Thyroid gland (tissue), 4 donors: ENCODE measurements at regions not wholly inside any gene's neighbourhood (a gene's known extent, or its start where the extent isn't known, plus 50 kb on each side); places are given as distances from the start of the nearest gene placed in this dataset.

Experiments used
- DNase-seq, 2 donors: peaks; one replicate each; pipeline ENCODE4 v3.0.0-alpha.2; 2019
- H3K27ac ChIP-seq, 3 donors: fragments of 200-600 bp; sonication (generic); 1 replicate in 2 of 3; 2 replicates in 1 of 3; pipeline ENCODE4 v1.5.1; 2016 to 2019; ENCODE audit warnings: mild to moderate bottlenecking in 1 of 3, moderate library complexity in 1 of 3
- H3K27me3 ChIP-seq: fragments of 200-600 bp; sonication (generic); one replicate; pipeline ENCODE4 v1.5.1; 2019
- H3K36me3 ChIP-seq, 2 donors: fragments of 200-600 bp; sonication (generic); one replicate each; pipeline ENCODE4 v1.5.1; 2016 to 2019
- H3K4me1 ChIP-seq, 2 donors: fragments of 200-600 bp; sonication (generic); one replicate each; pipeline ENCODE4 v1.5.1; 2017 to 2019
- H3K4me3 ChIP-seq, 3 donors: fragments of 200-600 bp; sonication (generic); replicated peaks in 1 of 3; 1 replicate in 2 of 3; 2 replicates in 1 of 3; pipeline ENCODE4 v1.5.1; 2016; ENCODE audit warnings: mild to moderate bottlenecking in 1 of 3
- H3K9me3 ChIP-seq: fragments of 200-600 bp; sonication (generic); one replicate; pipeline ENCODE4 v1.5.1; 2017
- POLR2A ChIP-seq, 2 donors: fragments of 450-650 bp; IDR thresholded peaks; one replicate each; pipeline ENCODE4 v1.6.1; 2017; ENCODE audit warnings: antibody characterized with exemption in 2 of 2, mild to moderate bottlenecking in 2 of 2, moderate library complexity in 1 of 2
- WGBS, 2 donors: methylation state at CpG; one replicate each; pipeline ENCODE4 v1.1.5; 2017; 5-methylcytosine and 5-hydroxymethylcytosine counted together
- intact Hi-C: fragments of 100-400 bp; cut with DNase I; formaldehyde crosslinking; loops from one replicate; pipeline ENCODE4 v1.15.1; 2023
- TF ChIP-seq, protein P1 (sequence below), 6 experiments: fragments of 200-600 bp in 3 of 6; fragments of 450-650 bp in 3 of 6; sonication (generic) in 3 of 6; IDR thresholded peaks; one replicate each; pipeline ENCODE4 v1.5.1; 2016 to 2019; ENCODE audit warnings: antibody characterized with exemption in 6 of 6, mild to moderate bottlenecking in 2 of 6, inconsistent platforms in 1 of 6, moderate library complexity in 1 of 6

DNA sequence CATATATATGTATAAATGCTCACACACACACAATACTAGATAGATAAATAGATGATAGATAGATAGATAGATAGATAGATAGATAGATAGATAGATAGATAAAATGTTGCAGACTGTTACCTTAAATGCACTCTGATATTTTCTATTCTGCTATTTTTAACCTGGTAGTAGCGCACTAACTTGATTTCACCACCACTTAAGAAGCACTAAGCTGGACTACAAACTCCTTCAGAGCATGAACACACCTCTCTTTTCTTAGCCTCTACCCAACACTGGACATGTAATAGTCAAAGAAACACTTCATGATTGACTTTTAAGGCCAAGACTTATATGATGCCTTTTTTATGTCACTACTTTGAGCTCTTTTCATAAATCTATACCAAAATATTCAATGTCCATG is 304.6 kb upstream of the UBE2E2 start:
- DNase-seq = no peak
- 48 to 94% methylated on average over 1 of the region's 1 CpG for WGBS, 2 donors
- Histone ChIP-seq H3K27me3 (no peaks in the 10 kb centered on the region), H3K36me3 (no peaks in the 10 kb centered on the region), H3K4me1 (no peaks in the 10 kb centered on the region), H3K27ac (no peak overlapping the region), H3K4me3 (no peak overlapping the region), H3K9me3 (no peaks in the 10 kb centered on the region)
- TF ChIP-seq POLR2A (IDR thresholded peaks at IDR 0.05) = no peak
- TF ChIP-seq, protein P1, sequence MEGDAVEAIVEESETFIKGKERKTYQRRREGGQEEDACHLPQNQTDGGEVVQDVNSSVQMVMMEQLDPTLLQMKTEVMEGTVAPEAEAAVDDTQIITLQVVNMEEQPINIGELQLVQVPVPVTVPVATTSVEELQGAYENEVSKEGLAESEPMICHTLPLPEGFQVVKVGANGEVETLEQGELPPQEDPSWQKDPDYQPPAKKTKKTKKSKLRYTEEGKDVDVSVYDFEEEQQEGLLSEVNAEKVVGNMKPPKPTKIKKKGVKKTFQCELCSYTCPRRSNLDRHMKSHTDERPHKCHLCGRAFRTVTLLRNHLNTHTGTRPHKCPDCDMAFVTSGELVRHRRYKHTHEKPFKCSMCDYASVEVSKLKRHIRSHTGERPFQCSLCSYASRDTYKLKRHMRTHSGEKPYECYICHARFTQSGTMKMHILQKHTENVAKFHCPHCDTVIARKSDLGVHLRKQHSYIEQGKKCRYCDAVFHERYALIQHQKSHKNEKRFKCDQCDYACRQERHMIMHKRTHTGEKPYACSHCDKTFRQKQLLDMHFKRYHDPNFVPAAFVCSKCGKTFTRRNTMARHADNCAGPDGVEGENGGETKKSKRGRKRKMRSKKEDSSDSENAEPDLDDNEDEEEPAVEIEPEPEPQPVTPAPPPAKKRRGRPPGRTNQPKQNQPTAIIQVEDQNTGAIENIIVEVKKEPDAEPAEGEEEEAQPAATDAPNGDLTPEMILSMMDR (IDR thresholded peaks at IDR 0.05) = no peak
- intact Hi-C loops = no loop called here

DNA sequence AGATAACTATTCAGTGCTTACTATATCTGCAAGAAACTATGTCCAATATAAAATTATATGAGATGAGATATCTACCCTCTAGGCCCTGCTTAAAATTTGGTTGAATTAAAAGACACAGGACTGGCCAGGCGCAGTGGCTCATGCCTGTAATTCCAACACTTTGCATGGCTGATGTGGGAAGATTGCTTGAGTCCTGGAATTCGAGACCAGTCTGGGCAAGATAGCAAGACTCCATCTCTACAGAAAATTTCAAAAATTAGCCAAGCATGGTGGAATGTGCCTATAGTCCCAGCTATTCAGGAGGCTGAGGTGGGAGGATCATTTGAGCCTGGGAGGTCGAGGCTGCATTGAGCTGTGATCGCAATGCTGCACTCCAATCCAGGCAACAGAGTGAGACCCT is 303.7 kb upstream of the UBE2E2 start:
- Histone ChIP-seq H3K4me1 (no peaks in the 10 kb centered on the region), H3K4me3 (no peak overlapping the region), H3K27ac (no peak overlapping the region), H3K27me3 (no peaks in the 10 kb centered on the region), H3K36me3 (no peaks in the 10 kb centered on the region), H3K9me3 (no peaks in the 10 kb centered on the region)
- intact Hi-C loops = no loop called here
- DNase-seq = no peak
- 89 to 90% methylated on average over 4 of the region's 4 CpGs for WGBS, 2 donors
- no peak for TF ChIP-seq POLR2A (IDR thresholded peaks at IDR 0.05)
- TF ChIP-seq, protein P1 (IDR thresholded peaks at IDR 0.05) = no peak

DNA sequence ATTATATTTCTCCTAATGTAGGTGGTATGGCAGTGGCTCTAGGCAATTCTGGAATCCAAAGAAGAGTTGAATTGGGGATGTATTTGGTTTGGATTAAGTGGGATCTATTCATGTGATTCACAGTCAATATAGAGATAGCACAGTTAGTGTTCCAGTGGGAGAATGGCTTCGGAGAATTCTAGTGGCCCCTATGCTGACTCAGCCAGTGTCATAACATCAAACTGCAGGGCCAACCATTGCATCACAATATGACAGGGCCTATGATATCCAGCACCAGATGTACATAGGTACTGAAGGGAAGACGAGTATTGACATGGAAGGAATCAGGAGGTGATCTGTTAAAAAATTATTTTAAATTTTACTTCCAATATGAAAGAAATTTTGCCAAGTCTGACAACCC is 302.8 kb upstream of the UBE2E2 start:
- TF ChIP-seq, protein P1 (IDR thresholded peaks at IDR 0.05) = no peak
- TF ChIP-seq POLR2A (IDR thresholded peaks at IDR 0.05) = no peak
- H3K4me3 ChIP-seq = no peak overlapping the region
- H3K36me3 ChIP-seq = no peaks in the 10 kb centered on the region
- H3K4me1 ChIP-seq = no peaks in the 10 kb centered on the region
- no peaks in the 10 kb centered on the region for H3K27me3 ChIP-seq
- H3K9me3 ChIP-seq = no peaks in the 10 kb centered on the region
- 91 to 98% methylated on average over 2 of the region's 2 CpGs for WGBS, 2 donors
- H3K27ac ChIP-seq = no peak overlapping the region
- no peak for DNase-seq
- intact Hi-C loops = no loop called here

DNA sequence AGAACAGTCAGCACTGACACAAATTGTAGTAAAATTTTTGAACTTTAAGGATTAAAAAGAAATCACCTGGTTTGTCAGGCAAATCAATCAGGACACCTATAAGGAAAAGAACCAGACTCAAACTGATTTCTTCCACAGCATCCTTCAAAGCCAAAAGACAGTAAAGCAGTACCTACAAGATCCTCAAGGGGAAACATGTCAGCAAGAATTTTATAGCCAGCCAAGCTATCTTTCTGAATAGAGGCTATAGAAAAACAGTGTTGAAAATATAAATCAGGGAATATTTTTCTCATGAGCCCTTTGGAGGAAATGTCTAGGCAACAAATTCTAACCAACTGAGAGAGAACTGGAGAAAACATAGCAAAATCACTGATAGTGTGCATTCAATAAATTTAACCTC is 301.4 kb upstream of the UBE2E2 start:
- intact Hi-C loops = no loop called here
- TF ChIP-seq, protein P1 (IDR thresholded peaks at IDR 0.05) = no peak
- no peak for TF ChIP-seq POLR2A (IDR thresholded peaks at IDR 0.05)

DNA sequence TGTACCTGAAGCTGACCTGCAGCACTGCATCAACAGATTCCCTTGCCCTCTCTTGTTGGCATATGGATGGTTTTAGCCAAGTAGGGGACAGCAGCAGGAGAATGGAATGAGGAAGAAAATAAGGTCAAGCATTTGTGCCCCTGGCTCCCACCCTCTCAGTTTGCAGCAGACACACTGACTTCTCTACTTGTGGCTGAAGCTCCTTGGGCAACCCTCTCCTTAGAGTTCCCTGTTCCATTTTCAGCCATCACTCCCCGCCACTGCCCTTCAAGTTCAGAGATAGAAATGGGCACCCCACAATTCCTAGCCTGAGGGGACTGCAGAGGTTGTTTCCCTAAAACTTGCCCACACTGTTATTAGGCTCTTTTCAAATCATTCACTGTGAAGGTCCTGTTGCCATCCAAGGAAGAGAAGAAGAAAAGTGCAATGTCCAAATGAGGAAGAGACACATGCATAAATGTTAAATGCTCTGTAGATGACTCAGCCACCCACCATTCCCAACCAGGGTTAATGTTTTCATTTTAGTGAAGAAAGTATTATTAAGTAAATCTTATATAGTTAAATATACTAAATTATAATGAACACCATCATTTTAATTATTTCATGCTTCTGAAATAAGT is 295.9 kb upstream of the UBE2E2 start:
- H3K36me3 ChIP-seq = no peaks in the 10 kb centered on the region
- no peaks in the 10 kb centered on the region for H3K27me3 ChIP-seq
- H3K4me3 ChIP-seq = no peak overlapping the region
- DNase-seq = no peak
- TF ChIP-seq, protein P1 (IDR thresholded peaks at IDR 0.05) = no peak
- TF ChIP-seq POLR2A (IDR thresholded peaks at IDR 0.05) = no peak
- intact Hi-C loops = no loop called here
- H3K9me3 ChIP-seq = no peaks in the 10 kb centered on the region
- H3K27ac ChIP-seq = no peak overlapping the region
- no peaks in the 10 kb centered on the region for H3K4me1 ChIP-seq
- WGBS, 2 donors = 96 to 100% methylated on average over 1 of the region's 1 CpG

More for the DNA sequence above, 301.4 kb upstream of the UBE2E2 start:
- H3K36me3 ChIP-seq = no peaks in the 10 kb centered on the region
- H3K9me3 ChIP-seq = no peaks in the 10 kb centered on the region
- no peak for DNase-seq
- H3K4me1 ChIP-seq = no peaks in the 10 kb centered on the region
- no peak overlapping the region for H3K4me3 ChIP-seq
- no peak overlapping the region for H3K27ac ChIP-seq
- no peaks in the 10 kb centered on the region for H3K27me3 ChIP-seq
